ENCODE measurements at regions not wholly inside any gene's neighbourhood (a gene's known extent, or its start where the extent isn't known, plus 50 kb on each side); places are given as distances from the start of the nearest gene placed in this dataset. TPM values are rescaled to one million over a fixed set of nuclear protein-coding genes. Genes with fewer than 3 reads are reported as not detected.

DNA sequence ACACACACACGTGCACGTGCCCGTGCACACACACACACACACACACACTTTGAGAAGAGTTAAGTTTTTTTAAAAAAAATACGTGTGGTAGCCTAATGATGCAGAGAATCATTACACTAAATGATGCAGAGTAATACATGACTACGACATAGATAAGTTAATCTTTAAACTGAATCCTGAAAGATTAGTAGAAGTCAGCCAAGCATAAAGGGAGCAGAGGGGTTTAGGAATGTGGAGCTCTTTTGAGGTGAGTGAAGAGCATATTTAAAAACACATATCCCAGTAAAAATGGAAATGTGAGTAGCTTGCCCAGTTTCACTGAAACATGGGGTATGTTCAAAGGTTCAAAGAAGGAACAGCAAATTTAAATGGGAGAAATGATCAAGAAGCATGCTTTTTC, 61.3 kb upstream of the TYRP1 start:
- Histone ChIP-seq H3K9me3 (ENCODE audit: control insufficient read depth, insufficient read depth, low read length) (no peaks in the 10 kb centered on the region), H3K27ac (ENCODE audit: low read depth, low read length) (no peak overlapping the region), H3K4me3 (ENCODE audit: low read depth, low read length) (no peak overlapping the region), H3K27me3 (ENCODE audit: control insufficient read depth, insufficient read depth, low read length) (no peaks in the 10 kb centered on the region)
- POLR2A ChIA-PET = interaction anchor here (0.6 kb wide), 1 partner anchor 1364 kb away, joined by 3 read pairs; no protein-coding TSS in a partner anchor
- CTCF ChIA-PET = no interaction called here
- no peak for DNase-seq (ENCODE audit: low read depth, low spot score)
- TF ChIP-seq, protein P1, sequence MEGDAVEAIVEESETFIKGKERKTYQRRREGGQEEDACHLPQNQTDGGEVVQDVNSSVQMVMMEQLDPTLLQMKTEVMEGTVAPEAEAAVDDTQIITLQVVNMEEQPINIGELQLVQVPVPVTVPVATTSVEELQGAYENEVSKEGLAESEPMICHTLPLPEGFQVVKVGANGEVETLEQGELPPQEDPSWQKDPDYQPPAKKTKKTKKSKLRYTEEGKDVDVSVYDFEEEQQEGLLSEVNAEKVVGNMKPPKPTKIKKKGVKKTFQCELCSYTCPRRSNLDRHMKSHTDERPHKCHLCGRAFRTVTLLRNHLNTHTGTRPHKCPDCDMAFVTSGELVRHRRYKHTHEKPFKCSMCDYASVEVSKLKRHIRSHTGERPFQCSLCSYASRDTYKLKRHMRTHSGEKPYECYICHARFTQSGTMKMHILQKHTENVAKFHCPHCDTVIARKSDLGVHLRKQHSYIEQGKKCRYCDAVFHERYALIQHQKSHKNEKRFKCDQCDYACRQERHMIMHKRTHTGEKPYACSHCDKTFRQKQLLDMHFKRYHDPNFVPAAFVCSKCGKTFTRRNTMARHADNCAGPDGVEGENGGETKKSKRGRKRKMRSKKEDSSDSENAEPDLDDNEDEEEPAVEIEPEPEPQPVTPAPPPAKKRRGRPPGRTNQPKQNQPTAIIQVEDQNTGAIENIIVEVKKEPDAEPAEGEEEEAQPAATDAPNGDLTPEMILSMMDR (IDR thresholded peaks at IDR 0.05; ENCODE audit: low read depth, low read length) = no peak

DNA sequence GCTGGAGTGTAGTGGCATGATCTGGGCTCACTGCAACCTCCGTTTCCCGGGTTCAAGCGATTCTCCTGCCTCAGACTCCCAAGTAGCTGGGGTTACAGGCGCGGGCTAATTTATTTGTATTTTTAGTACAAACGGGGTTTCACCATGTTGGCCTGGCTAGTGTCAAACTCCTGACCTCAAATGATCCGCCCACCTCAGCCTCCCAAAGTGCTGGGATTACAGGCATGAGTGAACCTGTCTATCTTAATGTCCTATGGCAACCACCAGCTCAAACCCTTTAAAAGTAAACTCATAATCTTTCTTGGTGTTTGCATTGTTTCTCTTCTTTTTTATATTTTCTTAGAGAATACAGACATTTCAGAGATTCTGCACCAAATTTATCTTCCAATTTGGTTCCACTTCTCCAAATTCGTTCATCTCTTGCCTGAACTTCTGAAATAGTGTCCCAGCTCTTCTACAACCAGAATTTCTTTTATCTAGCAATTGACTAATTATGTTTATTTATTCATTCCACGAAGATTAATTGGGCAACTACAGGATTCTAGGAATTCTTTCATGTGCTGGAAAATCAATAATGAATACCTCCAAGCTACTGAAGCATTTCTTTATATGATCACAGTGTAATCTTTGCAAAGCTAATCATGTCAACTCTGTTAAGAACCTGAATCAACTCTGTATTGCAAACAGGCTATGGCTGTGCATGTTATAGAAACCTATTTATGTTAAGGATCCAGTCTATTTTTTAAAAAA, 60.0 kb upstream of the TYRP1 start:
- CTCF ChIA-PET = interaction anchor here (0.6 kb wide), 1 partner anchor 1690 kb away, joined by 4 read pairs; no protein-coding TSS in a partner anchor
- DNase-seq (ENCODE audit: low read depth, low spot score) = no peak
- TF ChIP-seq, protein P1 (IDR thresholded peaks at IDR 0.05; ENCODE audit: low read depth, low read length) = no peak
- POLR2A ChIA-PET = no interaction called here
- H3K27me3 ChIP-seq (ENCODE audit: control insufficient read depth, insufficient read depth, low read length) = no peaks in the 10 kb centered on the region
- H3K9me3 ChIP-seq (ENCODE audit: control insufficient read depth, insufficient read depth, low read length) = no peaks in the 10 kb centered on the region
- H3K4me3 ChIP-seq (ENCODE audit: low read depth, low read length) = no peak overlapping the region
- H3K27ac ChIP-seq (ENCODE audit: low read depth, low read length) = no peak overlapping the region

DNA sequence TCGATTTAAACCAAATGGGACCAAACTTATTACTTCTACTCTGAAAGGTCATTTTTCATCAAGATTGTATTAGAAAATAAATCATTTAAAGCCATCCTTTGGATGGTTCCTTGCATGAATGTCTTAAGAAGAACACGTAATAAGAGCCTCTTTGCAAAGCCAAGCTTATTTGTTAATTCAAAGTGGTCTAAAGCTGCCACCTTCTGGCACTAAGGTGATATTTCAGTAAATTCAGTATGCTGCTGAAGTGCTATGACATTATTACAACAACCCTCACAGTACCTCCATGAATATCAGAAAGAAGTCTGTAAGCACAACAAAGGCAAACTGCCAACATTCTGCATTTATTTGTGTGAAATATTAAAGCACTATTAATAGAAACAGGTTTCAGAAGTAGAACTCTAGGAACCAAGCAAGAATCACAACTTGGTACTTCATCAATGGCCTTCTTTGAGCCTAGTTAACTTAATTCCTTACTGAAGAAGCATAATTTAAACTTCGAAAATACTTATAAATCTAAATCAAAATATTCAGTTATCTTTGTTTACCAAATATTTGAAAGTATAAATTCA, 53.1 kb upstream of the TYRP1 start:
- peak; percentile 3 for DNase-seq (ENCODE audit: low read depth, low spot score)
- Histone ChIP-seq H3K9me3 (ENCODE audit: control insufficient read depth, insufficient read depth, low read length) (no peaks in the 10 kb centered on the region), H3K27ac (ENCODE audit: low read depth, low read length) (no peak overlapping the region), H3K27me3 (ENCODE audit: control insufficient read depth, insufficient read depth, low read length) (no peaks in the 10 kb centered on the region), H3K4me3 (ENCODE audit: low read depth, low read length) (no peak overlapping the region)
- TF ChIP-seq, protein P1 (IDR thresholded peaks at IDR 0.05; ENCODE audit: low read depth, low read length) = peak; percentile 43
- CTCF ChIA-PET = interaction anchor here (0.6 to 2.4 kb wide), 5 partner anchors 9 to 449 kb away, joined by 3 to 9 read pairs (median 4); no protein-coding TSS in a partner anchor
- POLR2A ChIA-PET = no interaction called here

DNA sequence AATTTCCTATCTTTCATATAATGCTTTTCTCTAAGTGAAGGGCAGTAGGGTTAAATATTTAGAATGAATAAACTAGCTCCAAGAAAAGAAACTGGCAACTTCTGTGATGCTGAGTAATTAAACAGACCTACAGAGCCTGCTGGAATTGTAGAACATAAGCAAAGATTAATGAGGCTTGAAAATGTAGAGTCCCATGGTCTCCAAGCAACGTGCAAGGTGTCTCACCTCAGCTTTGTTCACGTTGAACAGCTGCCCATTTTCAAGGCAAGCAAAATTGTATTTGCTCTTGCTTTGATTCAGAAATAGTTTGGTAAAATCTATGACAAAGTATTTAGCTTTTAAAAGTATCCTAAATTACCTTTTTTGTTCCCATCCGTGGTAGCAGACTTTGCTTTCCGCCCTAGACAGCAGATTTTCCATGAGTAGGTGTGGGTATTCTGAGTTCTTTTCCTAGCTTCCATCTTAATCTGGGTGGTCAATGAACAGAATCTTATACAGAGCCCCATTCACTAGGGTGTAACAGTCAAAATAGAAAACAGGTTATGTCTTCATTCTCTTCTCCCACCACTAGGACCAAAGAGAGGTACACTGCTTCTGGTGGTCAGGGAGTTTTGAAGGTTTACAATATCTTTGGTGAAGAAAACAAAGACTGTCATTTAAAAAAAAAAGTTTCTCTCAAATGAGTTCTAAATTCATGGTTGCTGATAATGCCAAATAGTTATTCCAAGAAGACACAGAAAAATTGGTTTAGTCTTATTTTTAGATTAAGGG, 52.1 kb upstream of the TYRP1 start:
- no peak for DNase-seq (ENCODE audit: low read depth, low spot score)
- ChIA-PET POLR2A (no interaction called here), CTCF (interaction anchor here (0.7 to 2.4 kb wide), 2 partner anchors 8 to 10 kb away, joined by 3 to 9 read pairs; no protein-coding TSS in a partner anchor)
- Histone ChIP-seq H3K27me3 (ENCODE audit: control insufficient read depth, insufficient read depth, low read length) (no peaks in the 10 kb centered on the region), H3K9me3 (ENCODE audit: control insufficient read depth, insufficient read depth, low read length) (no peaks in the 10 kb centered on the region), H3K27ac (ENCODE audit: low read depth, low read length) (no peak overlapping the region), H3K4me3 (ENCODE audit: low read depth, low read length) (no peak overlapping the region)
- TF ChIP-seq, protein P1 (IDR thresholded peaks at IDR 0.05; ENCODE audit: low read depth, low read length) = no peak; the same call in 1 of the 2 replicates

Small RNA genes in the stretch of these regions (small RNA-seq; reads per million reads assigned to genes)
- gene AL161788.1 (ENCODE audit: insufficient read length, low read depth) (not detected), gene AL162413.1 (ENCODE audit: insufficient read length, low read depth) (not detected), gene AL592227.1 (ENCODE audit: insufficient read length, low read depth) (not detected), gene RNU2-47P (ENCODE audit: insufficient read length, low read depth) (not detected)
